ENCODE measurements at regions not wholly inside any gene's neighbourhood (a gene's known extent, or its start where the extent isn't known, plus 50 kb on each side); places are given as distances from the start of the nearest gene placed in this dataset.
A peak's percentile ranks its signal among the peaks of the same experiment; 100 is the strongest.

- peak; percentile 61 for DNase-seq (ENCODE audit: low spot score)
These were observed 1395.8 kb downstream of the EFNB2 start for GRCh38 chr13:105139380-105140285.

- no peak for DNase-seq (ENCODE audit: low spot score)
These were observed 1396.4 kb downstream of the EFNB2 start for GRCh38 chr13:105139048-105139379.

- no peak for DNase-seq (ENCODE audit: low spot score)
These were observed 1399.4 kb downstream of the EFNB2 start for GRCh38 chr13:105135852-105136615.

- no peak for DNase-seq (ENCODE audit: low spot score)
These were observed 1407.7 kb downstream of the EFNB2 start for GRCh38 chr13:105127732-105128131.

GRCh38 chr13:105121221-105121620 lies 1414.2 kb downstream of the EFNB2 start:
- DNase-seq (ENCODE audit: low spot score): no peak

- no peak for DNase-seq (ENCODE audit: low spot score)
These were observed 1417.0 kb downstream of the EFNB2 start for GRCh38 chr13:105118426-105118985.

- no peak for DNase-seq (ENCODE audit: low spot score)
These were observed 1418.5 kb downstream of the EFNB2 start for GRCh38 chr13:105116966-105117365.

- no peak for DNase-seq (ENCODE audit: low spot score)
These were observed 1422.9 kb downstream of the EFNB2 start for GRCh38 chr13:105112561-105112960.

GRCh38 chr13:105107781-105108180 lies 1427.7 kb downstream of the EFNB2 start:
- no peak for DNase-seq (ENCODE audit: low spot score)

- no peak for DNase-seq (ENCODE audit: low spot score)
These were observed 1430.0 kb downstream of the EFNB2 start for GRCh38 chr13:105105471-105105870.

GRCh38 chr13:105097521-105097920 lies 1437.9 kb downstream of the EFNB2 start:
- no peak for DNase-seq (ENCODE audit: low spot score)

GRCh38 chr13:105089858-105090643 lies 1445.4 kb downstream of the EFNB2 start:
- DNase-seq (ENCODE audit: low spot score): no peak

GRCh38 chr13:105087945-105088344 lies 1447.5 kb downstream of the EFNB2 start:
- DNase-seq (ENCODE audit: low spot score): no peak

- no peak for DNase-seq (ENCODE audit: low spot score)
These were observed 1450.5 kb downstream of the EFNB2 start for GRCh38 chr13:105084931-105085330.

GRCh38 chr13:105083992-105084391 lies 1451.5 kb downstream of the EFNB2 start:
- no peak for DNase-seq (ENCODE audit: low spot score)

- no peak for DNase-seq (ENCODE audit: low spot score)
These were observed 1460.7 kb downstream of the EFNB2 start for GRCh38 chr13:105074755-105075154.

- no peak for DNase-seq (ENCODE audit: low spot score)
These were observed 1462.4 kb downstream of the EFNB2 start for GRCh38 chr13:105073041-105073440.

- no peak for DNase-seq (ENCODE audit: low spot score)
These were observed 1465.0 kb downstream of the EFNB2 start for GRCh38 chr13:105070452-105070851.

GRCh38 chr13:105069106-105069505 lies 1466.4 kb downstream of the EFNB2 start:
- no peak for DNase-seq (ENCODE audit: low spot score)

GRCh38 chr13:105063676-105064075 lies 1471.8 kb downstream of the EFNB2 start:
- no peak for DNase-seq (ENCODE audit: low spot score)

GRCh38 chr13:105059786-105060185 lies 1475.7 kb downstream of the EFNB2 start:
- DNase-seq (ENCODE audit: low spot score): no peak

- DNase-seq (ENCODE audit: low spot score): no peak
These were observed 1476.9 kb downstream of the EFNB2 start for GRCh38 chr13:105058517-105058916.

All from SW480 (cell line).